Erythroblast (primary cell): ENCODE measurements at regions not wholly inside any gene's neighbourhood (a gene's known extent, or its start where the extent isn't known, plus 50 kb on each side); places are given as distances from the start of the nearest gene placed in this dataset.

Experiments
- GATA1 ChIP-seq: IDR thresholded peaks from 2 replicates; pipeline ENCODE4 v1.6.1; 2011; ENCODE audit warnings: low read depth, mild to moderate bottlenecking, control low read depth, low read length, moderate library complexity
- POLR2A ChIP-seq: IDR thresholded peaks from 2 replicates; pipeline ENCODE4 v1.6.1; 2011; ENCODE audit warnings: mild to moderate bottlenecking, low read length

- no peak for TF ChIP-seq POLR2A
- TF ChIP-seq GATA1 = no peak
Measured at GRCh38 chr18:41484069-41484468, 471.0 kb upstream of the PIK3C3 start.
